Activated B cell treated with CpG ODN at 0.5 μM for 24 hours (primary cell): ENCODE measurements at regions not wholly inside any gene's neighbourhood (a gene's known extent, or its start where the extent isn't known, plus 50 kb on each side); places are given as distances from the start of the nearest gene placed in this dataset.

Experiments
- ATAC-seq: fragments of 200-7000 bp; cut with Tn5 transposase; one replicate; pipeline ENCODE4 v1.10.0; 2021; ENCODE audit warnings: low read depth, mild to moderate bottlenecking, moderate library complexity
- CTCF ChIA-PET: fragments of 350-600 bp; sonication (Branson Sonifier 250); formaldehyde crosslinking; loops from one replicate; lab custom pipeline; 2021; ENCODE audit warnings: antibody characterized with exemption; lab: Charles Lee
- POLR2A ChIA-PET: fragments of 350-600 bp; sonication (Branson Sonifier 250); formaldehyde crosslinking; loops from one replicate; lab custom pipeline; 2021; ENCODE audit warnings: antibody characterized with exemption; lab: Charles Lee
- DNase-seq: peaks from one replicate; pipeline ENCODE4 v3.0.0; 2022
- H3K27ac Mint-ChIP-seq: one replicate; pipeline ENCODE4 v1.8.0; 2020; ENCODE audit warnings: mixed read lengths
- H3K27me3 Mint-ChIP-seq: one replicate; pipeline ENCODE4 v1.8.0; 2021; ENCODE audit warnings: mixed read lengths
- H3K36me3 Mint-ChIP-seq: one replicate; pipeline ENCODE4 v1.8.0; 2021; ENCODE audit warnings: low read depth, mixed read lengths
- H3K4me1 Mint-ChIP-seq: one replicate; pipeline ENCODE4 v1.8.0; 2021; ENCODE audit warnings: mixed read lengths
- H3K4me3 Mint-ChIP-seq: one replicate; pipeline ENCODE4 v1.8.0; 2020; ENCODE audit warnings: mild to moderate bottlenecking, mixed read lengths
- H3K9me3 Mint-ChIP-seq: one replicate; pipeline ENCODE4 v1.8.0; 2020; ENCODE audit warnings: mixed read lengths
- intact Hi-C: fragments of 100-400 bp; cut with micrococcal nuclease; formaldehyde crosslinking; loops from one replicate; pipeline ENCODE4 v1.15.1; 2024
- TF ChIP-seq, protein P1 (sequence below): fragments of 200-600 bp; IDR thresholded peaks from one replicate; pipeline ENCODE4 v1.8.0; 2022; ENCODE audit warnings: antibody characterized with exemption, mild to moderate bottlenecking

DNA sequence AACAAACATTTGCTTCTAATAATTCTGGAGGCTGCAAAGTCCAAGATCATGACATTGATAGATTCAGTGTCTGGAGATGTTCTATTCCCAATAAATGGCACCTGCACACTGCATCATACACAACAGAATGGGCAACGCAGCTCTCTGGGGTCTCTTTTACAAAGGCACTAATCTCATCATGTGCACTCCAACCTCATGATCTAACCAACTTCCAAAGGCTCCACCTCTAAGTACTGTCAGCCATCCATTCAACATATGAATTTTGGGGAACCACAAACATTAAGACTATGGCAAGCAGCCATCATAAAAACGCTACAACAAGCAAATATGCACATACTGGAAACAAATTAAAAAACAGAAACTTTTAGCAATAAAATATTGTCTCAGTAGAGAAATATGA is 121.1 kb downstream of the CYLC2 start:
- POLR2A ChIA-PET = no interaction called here
- intact Hi-C loops = no loop called here
- Mint-ChIP-seq H3K4me1 (no peaks in the 10 kb centered on the region), H3K27me3 (no peaks in the 10 kb centered on the region), H3K4me3 (no peak overlapping the region), H3K36me3 (no peaks in the 10 kb centered on the region), H3K9me3 (no peaks in the 10 kb centered on the region), H3K27ac (no peak overlapping the region)
- CTCF ChIA-PET = no interaction called here
- DNase-seq (no peak), ATAC-seq (no peak)
- TF ChIP-seq, protein P1, sequence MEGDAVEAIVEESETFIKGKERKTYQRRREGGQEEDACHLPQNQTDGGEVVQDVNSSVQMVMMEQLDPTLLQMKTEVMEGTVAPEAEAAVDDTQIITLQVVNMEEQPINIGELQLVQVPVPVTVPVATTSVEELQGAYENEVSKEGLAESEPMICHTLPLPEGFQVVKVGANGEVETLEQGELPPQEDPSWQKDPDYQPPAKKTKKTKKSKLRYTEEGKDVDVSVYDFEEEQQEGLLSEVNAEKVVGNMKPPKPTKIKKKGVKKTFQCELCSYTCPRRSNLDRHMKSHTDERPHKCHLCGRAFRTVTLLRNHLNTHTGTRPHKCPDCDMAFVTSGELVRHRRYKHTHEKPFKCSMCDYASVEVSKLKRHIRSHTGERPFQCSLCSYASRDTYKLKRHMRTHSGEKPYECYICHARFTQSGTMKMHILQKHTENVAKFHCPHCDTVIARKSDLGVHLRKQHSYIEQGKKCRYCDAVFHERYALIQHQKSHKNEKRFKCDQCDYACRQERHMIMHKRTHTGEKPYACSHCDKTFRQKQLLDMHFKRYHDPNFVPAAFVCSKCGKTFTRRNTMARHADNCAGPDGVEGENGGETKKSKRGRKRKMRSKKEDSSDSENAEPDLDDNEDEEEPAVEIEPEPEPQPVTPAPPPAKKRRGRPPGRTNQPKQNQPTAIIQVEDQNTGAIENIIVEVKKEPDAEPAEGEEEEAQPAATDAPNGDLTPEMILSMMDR = no peak

DNA sequence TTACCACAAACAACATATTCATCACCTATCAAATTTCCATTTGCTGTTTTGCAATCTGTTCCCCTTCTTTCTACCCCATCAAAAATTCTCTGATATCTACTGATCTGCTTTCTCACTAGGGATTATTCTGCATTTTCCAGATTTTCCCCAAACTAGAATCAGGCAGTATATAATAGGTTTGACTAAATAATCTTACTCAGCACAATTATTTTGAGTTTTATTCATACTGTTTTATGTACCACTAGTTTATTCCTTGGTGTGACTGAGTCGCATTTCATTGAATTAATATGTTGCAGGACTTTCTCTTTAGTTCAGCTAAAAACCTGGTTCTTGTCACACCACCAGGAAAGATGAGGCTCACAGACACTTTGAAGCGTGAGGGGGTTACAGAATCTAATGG is 131.4 kb downstream of the CYLC2 start:
- no peaks in the 10 kb centered on the region for H3K4me1 Mint-ChIP-seq
- H3K27ac Mint-ChIP-seq = no peak overlapping the region
- no peaks in the 10 kb centered on the region for H3K27me3 Mint-ChIP-seq
- no peak for DNase-seq
- POLR2A ChIA-PET = no interaction called here
- TF ChIP-seq, protein P1 = no peak
- intact Hi-C loops = no loop called here
- no peak overlapping the region for H3K4me3 Mint-ChIP-seq
- peaks cover 20% of the 10 kb centered on the region for H3K9me3 Mint-ChIP-seq
- ATAC-seq = no peak
- CTCF ChIA-PET = no interaction called here
- no peaks in the 10 kb centered on the region for H3K36me3 Mint-ChIP-seq

DNA sequence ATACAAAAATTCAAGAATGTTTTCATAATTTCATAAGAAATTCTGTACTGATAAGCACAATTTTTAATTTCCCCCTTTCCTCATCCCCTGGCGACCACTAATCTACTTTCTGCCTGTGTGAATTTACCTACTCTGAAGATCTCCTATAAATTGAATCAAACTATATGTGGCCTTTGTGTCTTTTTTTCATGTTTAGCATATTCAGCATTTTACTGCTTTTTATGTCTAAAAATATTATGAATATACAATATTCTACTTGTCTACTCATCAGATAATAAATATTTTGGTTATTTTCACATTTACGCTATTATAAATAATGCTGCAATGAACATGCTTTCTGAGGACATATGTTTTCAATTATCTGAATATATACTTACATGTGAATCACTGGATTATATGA is 144.8 kb downstream of the CYLC2 start:
- no peaks in the 10 kb centered on the region for H3K27me3 Mint-ChIP-seq
- TF ChIP-seq, protein P1 = no peak
- no peak overlapping the region for H3K4me3 Mint-ChIP-seq
- no peak for ATAC-seq
- ChIA-PET CTCF (no interaction called here), POLR2A (no interaction called here)
- intact Hi-C loops = no loop called here
- no peak for DNase-seq
- no peaks in the 10 kb centered on the region for H3K4me1 Mint-ChIP-seq
- no peaks in the 10 kb centered on the region for H3K36me3 Mint-ChIP-seq
- H3K27ac Mint-ChIP-seq = no peak overlapping the region
- H3K9me3 Mint-ChIP-seq = peaks cover 2% of the 10 kb centered on the region

DNA sequence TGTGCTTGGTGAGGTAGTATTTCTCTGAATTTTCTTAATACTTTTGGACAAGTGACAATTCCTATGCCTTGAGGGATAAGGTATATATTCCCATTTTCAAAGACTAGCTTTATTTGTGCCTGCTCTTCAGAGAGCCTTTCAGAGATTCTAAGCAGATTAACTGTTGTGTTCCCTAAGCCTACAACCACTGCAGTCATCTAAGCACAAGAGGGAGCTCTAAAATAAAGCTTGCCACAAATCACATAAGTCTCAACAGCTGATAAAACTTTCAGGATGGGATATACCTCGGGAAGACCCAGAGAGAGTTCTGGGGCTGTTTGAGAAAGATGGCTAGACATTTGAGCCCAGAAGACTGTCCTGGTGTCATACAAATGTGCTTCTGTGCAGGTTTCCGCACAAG is 157.3 kb downstream of the CYLC2 start:
- Mint-ChIP-seq H3K27ac (no peak overlapping the region), H3K36me3 (no peaks in the 10 kb centered on the region), H3K27me3 (no peaks in the 10 kb centered on the region), H3K4me3 (no peak overlapping the region), H3K4me1 (no peaks in the 10 kb centered on the region), H3K9me3 (peaks cover 11% of the 10 kb centered on the region)
- intact Hi-C loops = no loop called here
- CTCF ChIA-PET = no interaction called here
- ATAC-seq (no peak), DNase-seq (no peak)
- POLR2A ChIA-PET = no interaction called here
- TF ChIP-seq, protein P1 = no peak

DNA sequence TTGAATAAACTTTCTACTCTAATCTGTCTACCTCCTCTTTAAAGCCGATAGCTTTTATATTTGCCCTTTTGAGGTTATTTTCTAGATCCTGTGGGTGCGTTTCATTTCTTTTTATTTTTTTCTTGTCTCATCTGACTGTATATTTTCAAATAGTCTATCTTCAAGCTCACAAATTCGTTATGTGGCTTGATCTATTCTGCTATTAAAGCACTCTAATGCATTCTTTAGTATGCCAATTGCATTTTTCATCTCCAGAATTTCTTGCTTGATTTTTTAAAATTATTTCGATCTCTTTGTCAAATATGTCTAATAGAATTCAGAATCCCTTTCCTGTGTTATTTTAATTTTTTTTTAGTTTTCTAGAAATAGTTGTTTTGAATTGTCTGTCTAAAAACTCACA is 172.4 kb downstream of the CYLC2 start:
- ChIA-PET CTCF (no interaction called here), POLR2A (no interaction called here)
- no peak for ATAC-seq
- intact Hi-C loops = no loop called here
- Mint-ChIP-seq H3K4me3 (no peak overlapping the region), H3K36me3 (no peaks in the 10 kb centered on the region), H3K9me3 (peaks cover 16% of the 10 kb centered on the region), H3K4me1 (no peaks in the 10 kb centered on the region), H3K27me3 (no peaks in the 10 kb centered on the region), H3K27ac (no peak overlapping the region)
- TF ChIP-seq, protein P1 = no peak
- no peak for DNase-seq
